C4-2B (cell line): ENCODE measurements at regions not wholly inside any gene's neighbourhood (a gene's known extent, or its start where the extent isn't known, plus 50 kb on each side); places are given as distances from the start of the nearest gene placed in this dataset.

ENCODE experiments used
- H3K27ac ChIP-seq: fragments of 450-650 bp; 2 replicates; pipeline ENCODE4 v1.5.1; 2017
- ZFX ChIP-seq: fragments of 450-650 bp; IDR thresholded peaks from 2 replicates; pipeline ENCODE4 v1.6.1; 2017
- TF ChIP-seq, protein P1 (sequence below): fragments of 450-650 bp; conservative IDR thresholded peaks from 2 replicates; pipeline ENCODE4 v1.5.1; 2017; ENCODE audit warnings: mild to moderate bottlenecking

DNA sequence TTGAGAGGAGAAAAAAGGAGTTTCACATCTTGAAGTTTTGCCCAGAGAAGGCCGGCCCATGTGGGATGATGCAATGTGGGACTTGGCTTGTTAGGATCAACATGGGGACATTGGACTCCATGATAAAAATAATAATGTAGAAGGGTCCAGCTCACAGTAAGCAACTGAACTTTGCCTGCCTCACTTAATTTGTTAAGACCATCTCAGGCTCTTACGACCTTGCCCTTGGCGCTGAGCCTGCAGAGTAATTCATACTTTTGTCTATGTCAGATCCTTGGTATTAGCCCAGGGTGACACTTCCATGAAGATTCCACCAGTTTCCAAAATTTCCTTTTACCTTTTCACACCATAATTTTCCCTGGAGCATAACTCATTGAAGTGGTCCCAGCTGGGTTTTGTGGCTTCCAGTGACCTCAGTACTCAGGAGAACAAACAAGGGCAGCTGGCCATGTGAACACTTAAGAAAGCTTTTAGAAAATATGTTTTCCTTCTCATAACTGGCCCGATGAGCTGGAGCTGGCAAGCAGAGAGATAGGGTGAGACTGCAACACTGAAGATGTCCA is 315.4 kb upstream of the RASGRP1 start:
- no peak for TF ChIP-seq ZFX
- TF ChIP-seq, protein P1, sequence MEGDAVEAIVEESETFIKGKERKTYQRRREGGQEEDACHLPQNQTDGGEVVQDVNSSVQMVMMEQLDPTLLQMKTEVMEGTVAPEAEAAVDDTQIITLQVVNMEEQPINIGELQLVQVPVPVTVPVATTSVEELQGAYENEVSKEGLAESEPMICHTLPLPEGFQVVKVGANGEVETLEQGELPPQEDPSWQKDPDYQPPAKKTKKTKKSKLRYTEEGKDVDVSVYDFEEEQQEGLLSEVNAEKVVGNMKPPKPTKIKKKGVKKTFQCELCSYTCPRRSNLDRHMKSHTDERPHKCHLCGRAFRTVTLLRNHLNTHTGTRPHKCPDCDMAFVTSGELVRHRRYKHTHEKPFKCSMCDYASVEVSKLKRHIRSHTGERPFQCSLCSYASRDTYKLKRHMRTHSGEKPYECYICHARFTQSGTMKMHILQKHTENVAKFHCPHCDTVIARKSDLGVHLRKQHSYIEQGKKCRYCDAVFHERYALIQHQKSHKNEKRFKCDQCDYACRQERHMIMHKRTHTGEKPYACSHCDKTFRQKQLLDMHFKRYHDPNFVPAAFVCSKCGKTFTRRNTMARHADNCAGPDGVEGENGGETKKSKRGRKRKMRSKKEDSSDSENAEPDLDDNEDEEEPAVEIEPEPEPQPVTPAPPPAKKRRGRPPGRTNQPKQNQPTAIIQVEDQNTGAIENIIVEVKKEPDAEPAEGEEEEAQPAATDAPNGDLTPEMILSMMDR = no peak
- H3K27ac ChIP-seq = peak overlapping the region; percentile 13; the same call in 1 of the 2 replicates

DNA sequence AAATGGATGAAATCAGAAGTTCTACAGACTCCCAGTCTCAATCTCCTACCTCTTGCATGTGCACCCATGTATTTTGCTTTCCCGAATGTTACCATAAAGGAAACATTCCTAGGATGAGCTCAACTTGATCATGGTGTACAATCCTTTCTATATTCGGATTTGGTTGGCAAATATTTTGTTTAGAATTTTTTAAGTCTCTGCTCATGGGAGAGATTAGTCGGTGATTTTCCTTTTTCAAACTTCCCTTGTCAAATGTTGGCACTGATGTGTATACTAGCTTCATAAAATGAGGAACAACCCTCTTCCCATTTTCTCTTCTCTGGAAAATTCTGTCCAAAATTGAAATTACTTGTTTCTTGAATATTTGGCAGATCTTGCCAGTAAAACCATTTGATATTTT is 317.6 kb upstream of the RASGRP1 start:
- no peak overlapping the region for H3K27ac ChIP-seq
- TF ChIP-seq ZFX = no peak
- TF ChIP-seq, protein P1 = no peak

DNA sequence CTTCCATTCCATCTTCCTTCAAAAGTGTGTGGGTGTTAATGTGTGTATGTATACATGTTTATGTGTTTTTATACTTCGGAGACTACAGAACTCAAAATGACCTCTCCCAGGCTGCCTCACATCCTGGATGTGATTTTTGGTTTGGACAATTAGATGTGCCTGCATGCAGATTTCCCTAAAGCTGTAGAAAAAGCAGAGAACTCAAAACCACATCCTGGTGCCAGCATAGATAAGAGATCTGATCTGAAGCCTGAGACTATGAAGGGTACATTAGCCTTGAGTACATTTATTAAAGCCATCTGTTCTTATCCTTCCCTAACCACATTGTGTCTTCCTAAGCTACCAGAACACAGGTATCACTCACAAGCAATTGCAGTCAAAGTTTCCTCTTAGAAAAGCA is 319.4 kb upstream of the RASGRP1 start:
- TF ChIP-seq, protein P1 = no peak
- TF ChIP-seq ZFX = no peak
- no peak overlapping the region for H3K27ac ChIP-seq

DNA sequence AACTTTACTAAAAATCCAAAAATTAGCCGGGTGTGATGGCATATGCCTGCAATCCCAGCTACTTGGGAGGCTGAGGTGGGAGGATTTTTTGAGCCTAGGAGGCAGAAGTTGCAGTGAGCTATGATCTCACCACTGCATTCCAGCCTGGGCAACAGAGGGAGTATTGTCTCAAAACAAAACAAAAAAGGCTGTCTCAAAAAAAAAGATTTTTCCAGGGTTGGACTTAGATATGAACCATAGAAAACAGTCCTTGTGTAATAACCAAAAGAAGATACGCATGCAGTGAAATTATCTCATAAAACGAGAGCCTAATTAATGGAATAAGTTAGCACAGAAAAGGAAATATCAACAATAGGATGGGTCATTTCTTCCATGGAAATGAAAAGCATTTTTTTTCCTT is 320.4 kb upstream of the RASGRP1 start:
- H3K27ac ChIP-seq = peak overlapping the region; percentile 74
- no peak for TF ChIP-seq ZFX
- TF ChIP-seq, protein P1 = no peak

DNA sequence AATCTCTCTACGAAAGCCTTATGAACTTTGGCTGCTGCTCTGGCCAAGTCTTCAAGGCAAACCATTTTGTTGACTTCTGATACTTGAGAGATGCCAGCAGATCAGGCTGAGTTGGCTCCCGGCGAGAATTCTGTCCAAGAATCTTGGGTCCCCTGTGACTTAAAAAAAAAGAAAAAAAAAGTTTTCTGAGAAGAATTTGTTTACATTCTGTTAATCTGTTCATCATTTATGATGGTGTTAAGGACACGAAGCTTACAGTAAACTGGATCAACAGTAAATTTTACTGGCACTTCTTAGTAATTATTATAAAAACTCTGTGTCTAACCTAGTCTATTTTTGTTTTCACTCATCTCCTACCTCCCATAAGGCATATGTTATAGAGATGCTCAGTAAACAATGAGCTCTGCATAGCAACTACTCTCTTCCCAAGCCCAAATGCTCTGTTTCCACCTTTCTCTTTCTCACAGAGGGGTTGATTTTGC is 320.9 kb upstream of the RASGRP1 start:
- no peak for TF ChIP-seq ZFX
- TF ChIP-seq, protein P1 = no peak
- H3K27ac ChIP-seq = peak overlapping the region; percentile 74; the same call in 1 of the 2 replicates

DNA sequence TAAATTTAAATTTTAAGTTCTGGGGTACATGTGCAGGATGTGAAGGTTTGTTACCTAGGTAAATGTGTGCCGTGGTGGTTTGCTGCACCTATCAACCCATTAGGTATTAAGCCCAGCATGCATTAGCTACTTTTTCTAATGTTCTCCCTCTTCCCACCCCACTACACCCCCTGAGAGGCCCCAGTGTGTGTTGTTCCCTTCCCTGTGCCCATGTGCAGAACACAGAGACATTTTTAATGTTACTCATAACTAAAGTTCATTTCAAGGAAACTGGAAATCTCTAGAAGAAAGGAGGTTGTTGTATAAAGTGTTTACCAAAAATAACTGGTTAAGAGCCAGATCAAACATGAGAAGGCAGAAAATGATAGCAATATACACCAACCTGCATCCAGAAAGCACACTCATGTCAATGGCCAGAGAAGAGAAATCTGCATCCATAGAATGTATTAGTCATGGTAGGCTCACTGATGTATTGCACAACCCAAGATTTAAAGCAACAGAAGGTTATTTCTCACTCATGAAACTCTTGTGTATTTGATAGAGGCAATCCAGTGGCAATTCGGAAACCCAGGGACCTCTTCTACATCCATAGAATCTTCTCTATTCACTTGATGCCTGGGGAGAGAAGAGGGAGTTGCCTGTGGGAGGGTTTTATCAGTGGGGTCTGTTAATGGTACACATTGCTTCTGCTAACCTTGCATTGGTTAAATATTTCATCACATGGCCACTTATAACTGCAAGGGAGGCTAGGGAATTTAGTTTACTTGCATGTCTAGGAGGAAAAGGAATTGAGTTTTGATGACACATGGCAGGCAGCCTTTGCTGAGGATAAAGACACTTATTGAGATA is 321.9 kb upstream of the RASGRP1 start:
- H3K27ac ChIP-seq = peak overlapping the region; percentile 5; the same call in 1 of the 2 replicates
- TF ChIP-seq ZFX = no peak
- TF ChIP-seq, protein P1 = no peak

DNA sequence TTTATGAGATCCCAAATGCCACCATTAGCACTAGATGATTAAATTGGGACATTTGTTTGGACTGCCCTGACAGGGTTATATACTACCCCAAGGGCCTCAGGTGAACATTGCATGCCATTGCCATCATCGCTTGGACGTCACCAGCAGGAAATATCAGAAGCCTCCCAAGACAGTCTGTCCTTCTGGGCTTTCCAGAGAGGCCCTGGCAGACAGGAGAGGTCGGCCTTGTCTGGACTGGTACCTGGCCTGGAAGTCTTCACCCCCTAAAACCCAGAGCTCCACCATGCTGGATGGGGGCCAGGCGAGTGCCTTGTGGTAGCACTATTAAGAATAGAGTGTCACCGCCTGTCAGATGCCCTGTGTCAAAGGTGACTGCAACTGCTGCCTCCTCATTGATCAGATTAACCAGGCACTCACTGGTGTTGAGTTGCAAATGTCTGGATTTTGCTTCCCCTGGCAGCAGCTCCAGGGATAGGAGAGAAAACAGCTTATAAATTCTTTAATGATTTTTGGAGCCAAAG is 324.1 kb upstream of the RASGRP1 start:
- TF ChIP-seq ZFX = no peak
- TF ChIP-seq, protein P1 = no peak
- peak overlapping the region; percentile 80 for H3K27ac ChIP-seq
